ENCODE measurements at regions not wholly inside any gene's neighbourhood (a gene's known extent, or its start where the extent isn't known, plus 50 kb on each side); places are given as distances from the start of the nearest gene placed in this dataset.
A peak's percentile ranks its signal among the peaks of the same experiment; 100 is the strongest.

- Mint-ChIP-seq H3K36me3 (no peaks in the 10 kb centered on the region), H3K4me1 (peaks cover 2% of the 10 kb centered on the region), H3K9me3 (peaks cover 7% of the 10 kb centered on the region), H3K4me3 (no peak overlapping the region), H3K27ac (no peak overlapping the region), H3K27me3 (ENCODE audit: low read depth) (no peaks in the 10 kb centered on the region)
- TF ChIP-seq, protein P1, sequence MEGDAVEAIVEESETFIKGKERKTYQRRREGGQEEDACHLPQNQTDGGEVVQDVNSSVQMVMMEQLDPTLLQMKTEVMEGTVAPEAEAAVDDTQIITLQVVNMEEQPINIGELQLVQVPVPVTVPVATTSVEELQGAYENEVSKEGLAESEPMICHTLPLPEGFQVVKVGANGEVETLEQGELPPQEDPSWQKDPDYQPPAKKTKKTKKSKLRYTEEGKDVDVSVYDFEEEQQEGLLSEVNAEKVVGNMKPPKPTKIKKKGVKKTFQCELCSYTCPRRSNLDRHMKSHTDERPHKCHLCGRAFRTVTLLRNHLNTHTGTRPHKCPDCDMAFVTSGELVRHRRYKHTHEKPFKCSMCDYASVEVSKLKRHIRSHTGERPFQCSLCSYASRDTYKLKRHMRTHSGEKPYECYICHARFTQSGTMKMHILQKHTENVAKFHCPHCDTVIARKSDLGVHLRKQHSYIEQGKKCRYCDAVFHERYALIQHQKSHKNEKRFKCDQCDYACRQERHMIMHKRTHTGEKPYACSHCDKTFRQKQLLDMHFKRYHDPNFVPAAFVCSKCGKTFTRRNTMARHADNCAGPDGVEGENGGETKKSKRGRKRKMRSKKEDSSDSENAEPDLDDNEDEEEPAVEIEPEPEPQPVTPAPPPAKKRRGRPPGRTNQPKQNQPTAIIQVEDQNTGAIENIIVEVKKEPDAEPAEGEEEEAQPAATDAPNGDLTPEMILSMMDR (IDR thresholded peaks at IDR 0.05; ENCODE audit: unreplicated experiment) = no peak
- DNase-seq (ENCODE audit: low spot score in 2 of 2, unreplicated experiment in 2 of 2) = no peak
Observed at GRCh38 chr15:62534996-62535395, 369.9 kb upstream of the C2CD4B start.

DNA sequence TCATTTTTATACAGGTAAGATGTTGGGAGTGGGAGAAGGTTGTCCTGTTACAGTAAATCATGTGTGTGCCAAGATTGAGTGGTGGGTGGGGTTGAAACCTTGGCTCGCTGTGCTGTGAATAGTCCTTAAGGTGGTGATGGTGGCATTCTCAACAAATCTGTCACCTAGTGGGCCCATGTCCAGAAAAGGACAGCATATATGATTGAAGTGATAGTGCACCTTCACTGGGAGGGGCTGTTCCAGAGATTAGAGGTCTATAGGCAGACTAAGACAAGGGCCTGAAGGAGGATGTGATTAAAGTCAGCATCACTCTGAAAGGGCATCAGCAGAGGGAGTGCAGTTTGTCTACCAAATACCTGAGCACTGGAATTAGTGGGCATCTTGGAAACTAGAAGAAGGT is 374.2 kb upstream of the C2CD4B start:
- no peak overlapping the region for H3K4me3 Mint-ChIP-seq
- DNase-seq (ENCODE audit: low spot score in 2 of 2, unreplicated experiment in 2 of 2) = no peak
- H3K27ac Mint-ChIP-seq = no peak overlapping the region
- TF ChIP-seq, protein P1 (IDR thresholded peaks at IDR 0.05; ENCODE audit: unreplicated experiment) = no peak
- H3K9me3 Mint-ChIP-seq = no peaks in the 10 kb centered on the region
- H3K27me3 Mint-ChIP-seq (ENCODE audit: low read depth) = no peaks in the 10 kb centered on the region
- no peaks in the 10 kb centered on the region for H3K36me3 Mint-ChIP-seq
- H3K4me1 Mint-ChIP-seq = peaks cover 4% of the 10 kb centered on the region

DNA sequence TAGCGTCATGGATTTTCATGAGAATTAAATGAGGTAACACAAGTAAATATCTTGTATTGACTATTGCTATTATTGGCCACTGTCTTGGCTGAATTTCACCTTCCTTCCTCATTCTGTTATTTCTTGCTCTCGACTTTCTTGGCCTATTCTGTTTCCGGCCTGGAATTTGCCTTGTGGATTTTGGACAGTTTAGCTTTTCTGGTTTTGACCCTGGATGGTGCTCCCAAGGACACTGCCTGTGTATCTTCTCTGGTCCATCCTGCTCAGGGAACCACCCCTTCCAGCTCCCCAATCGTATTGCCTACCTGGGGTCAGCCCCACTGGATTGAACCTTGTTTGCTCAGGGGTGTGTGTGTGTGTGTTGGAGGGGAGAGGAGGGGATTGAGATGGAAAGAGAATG is 376.2 kb upstream of the C2CD4B start:
- no peak overlapping the region for H3K4me3 Mint-ChIP-seq
- no peak for DNase-seq (ENCODE audit: low spot score in 2 of 2, unreplicated experiment in 2 of 2)
- no peaks in the 10 kb centered on the region for H3K36me3 Mint-ChIP-seq
- no peaks in the 10 kb centered on the region for H3K9me3 Mint-ChIP-seq
- TF ChIP-seq, protein P1 (IDR thresholded peaks at IDR 0.05; ENCODE audit: unreplicated experiment) = no peak
- H3K4me1 Mint-ChIP-seq = peaks cover 12% of the 10 kb centered on the region
- H3K27me3 Mint-ChIP-seq (ENCODE audit: low read depth) = no peaks in the 10 kb centered on the region
- H3K27ac Mint-ChIP-seq = no peak overlapping the region

DNA sequence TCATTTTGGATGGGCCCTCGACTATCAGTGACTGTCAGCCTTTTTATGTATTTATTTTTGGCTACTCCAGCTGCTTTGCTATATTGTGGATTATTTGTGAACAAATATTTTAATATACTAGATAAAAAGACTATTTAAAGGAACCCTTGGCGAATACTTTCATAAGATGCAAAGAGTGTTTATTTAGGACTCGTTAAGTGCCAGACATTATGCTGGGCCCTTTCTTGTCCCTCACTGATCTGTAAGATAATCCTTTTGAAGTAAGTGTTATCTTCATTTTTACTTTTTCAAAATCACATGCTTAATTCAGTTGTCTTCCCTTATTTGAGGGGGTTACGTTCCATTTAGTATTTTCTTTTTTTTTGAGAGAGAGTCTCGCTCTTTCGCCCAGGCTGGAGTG is 376.8 kb upstream of the C2CD4B start:
- H3K36me3 Mint-ChIP-seq = no peaks in the 10 kb centered on the region
- no peak overlapping the region for H3K27ac Mint-ChIP-seq
- H3K4me1 Mint-ChIP-seq = peaks cover 12% of the 10 kb centered on the region
- H3K9me3 Mint-ChIP-seq = no peaks in the 10 kb centered on the region
- DNase-seq (ENCODE audit: low spot score in 2 of 2, unreplicated experiment in 2 of 2) = no peak
- H3K27me3 Mint-ChIP-seq (ENCODE audit: low read depth) = no peaks in the 10 kb centered on the region
- no peak overlapping the region for H3K4me3 Mint-ChIP-seq
- TF ChIP-seq, protein P1 (IDR thresholded peaks at IDR 0.05; ENCODE audit: unreplicated experiment) = no peak

GRCh38 chr15:62544446-62544845 is 379.4 kb upstream of the C2CD4B start:
- no peaks in the 10 kb centered on the region for H3K36me3 Mint-ChIP-seq
- peaks cover 15% of the 10 kb centered on the region for H3K4me1 Mint-ChIP-seq
- TF ChIP-seq, protein P1 (IDR thresholded peaks at IDR 0.05; ENCODE audit: unreplicated experiment) = no peak
- no peak for DNase-seq (ENCODE audit: low spot score in 2 of 2, unreplicated experiment in 2 of 2)
- H3K4me3 Mint-ChIP-seq = no peak overlapping the region
- peak overlapping the region; percentile 9 for H3K27ac Mint-ChIP-seq
- H3K9me3 Mint-ChIP-seq = no peaks in the 10 kb centered on the region
- no peaks in the 10 kb centered on the region for H3K27me3 Mint-ChIP-seq (ENCODE audit: low read depth)
